BLaER1 (cell line): ENCODE measurements at regions not wholly inside any gene's neighbourhood (a gene's known extent, or its start where the extent isn't known, plus 50 kb on each side); places are given as distances from the start of the nearest gene placed in this dataset.

Experiments
- H3K27ac ChIP-seq: shearing (Covaris generic); formaldehyde crosslinking; 2 replicates; pipeline ENCODE4 v1.8.1; 2022
- H3K27me3 ChIP-seq: shearing (Covaris generic); formaldehyde crosslinking; 2 replicates; pipeline ENCODE4 v1.8.1; 2022
- H3K36me3 ChIP-seq: shearing (Covaris generic); formaldehyde crosslinking; 2 replicates; pipeline ENCODE4 v1.8.1; 2022
- H3K4me1 ChIP-seq: shearing (Covaris generic); formaldehyde crosslinking; 2 replicates; pipeline ENCODE4 v1.8.1; 2022
- H3K4me2 ChIP-seq: shearing (Covaris generic); formaldehyde crosslinking; 2 replicates; pipeline ENCODE4 v1.8.1; 2022
- H3K4me3 ChIP-seq: shearing (Covaris generic); formaldehyde crosslinking; 2 replicates; pipeline ENCODE4 v1.8.1; 2022
- H3K9ac ChIP-seq: shearing (Covaris generic); formaldehyde crosslinking; 2 replicates; pipeline ENCODE4 v1.8.1; 2022
- H3K9me3 ChIP-seq: shearing (Covaris generic); formaldehyde crosslinking; 2 replicates; pipeline ENCODE4 v1.8.1; 2022
- H4K20me1 ChIP-seq: shearing (Covaris generic); formaldehyde crosslinking; 2 replicates; pipeline ENCODE4 v1.8.1; 2022
- Cebpa-rat ChIP-seq: shearing (Covaris generic); IDR thresholded peaks from 2 replicates; pipeline ENCODE4 v1.8.1; 2022

DNA sequence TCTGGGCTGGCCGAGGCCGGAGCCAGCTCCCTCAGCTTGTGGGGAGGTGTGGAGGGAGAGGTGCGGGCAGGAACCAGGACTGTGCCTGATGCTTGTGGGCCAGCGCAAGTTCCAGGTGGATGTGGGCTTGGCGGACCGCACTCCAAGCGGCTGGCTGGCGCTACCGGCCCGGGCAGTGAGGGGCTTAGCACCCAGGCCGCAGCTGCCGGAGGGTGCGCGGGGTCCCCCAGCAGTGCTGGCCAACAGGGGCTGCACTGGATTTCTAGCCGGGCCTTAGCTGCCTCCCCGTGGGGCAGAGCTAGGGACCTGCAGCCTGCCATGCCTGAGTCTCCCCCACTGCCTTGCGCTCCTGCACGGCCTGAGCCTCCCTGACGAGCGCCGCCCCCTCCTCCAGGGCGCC lies 242.8 kb downstream of the CCSER2 start:
- peaks cover 12% of the 10 kb centered on the region for H3K9me3 ChIP-seq
- no peaks in the 10 kb centered on the region for H3K27me3 ChIP-seq
- H4K20me1 ChIP-seq, result no peaks in the 10 kb centered on the region
- no peak overlapping the region for H3K9ac ChIP-seq
- H3K36me3 ChIP-seq, result no peaks in the 10 kb centered on the region
- H3K27ac ChIP-seq, result no peak overlapping the region
- H3K4me1 ChIP-seq, result no peaks in the 10 kb centered on the region
- TF ChIP-seq Cebpa-rat, result no peak
- H3K4me3 ChIP-seq, result no peak overlapping the region
- no peak overlapping the region for H3K4me2 ChIP-seq

DNA sequence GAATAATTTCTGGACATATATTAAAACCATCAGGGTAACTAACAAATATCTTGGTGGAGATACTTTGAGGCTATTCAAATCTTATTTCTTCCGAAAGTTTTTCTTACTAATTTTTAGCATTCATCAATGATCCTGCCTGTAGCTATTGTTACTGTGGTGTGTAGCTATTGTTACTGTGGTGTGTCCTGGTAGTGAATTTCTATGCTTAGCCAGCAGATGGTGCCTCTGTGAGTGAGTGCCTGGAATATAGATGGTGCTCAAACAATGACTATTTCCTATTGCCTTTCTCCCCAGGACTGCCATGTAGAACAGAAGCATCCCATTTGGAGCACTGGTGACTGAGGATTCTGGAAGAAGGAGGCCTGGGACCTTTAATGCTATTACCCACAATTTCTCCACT lies 245.7 kb downstream of the CCSER2 start:
- Histone ChIP-seq H3K4me2 (no peak overlapping the region), H3K9ac (no peak overlapping the region), H3K9me3 (peaks cover 18% of the 10 kb centered on the region), H3K36me3 (no peaks in the 10 kb centered on the region), H4K20me1 (no peaks in the 10 kb centered on the region), H3K27ac (no peak overlapping the region), H3K4me1 (no peaks in the 10 kb centered on the region), H3K4me3 (no peak overlapping the region), H3K27me3 (no peaks in the 10 kb centered on the region)
- TF ChIP-seq Cebpa-rat, result no peak

GRCh38 chr10:84581976-84582375 lies 253.6 kb downstream of the CCSER2 start:
- no peaks in the 10 kb centered on the region for H3K27me3 ChIP-seq
- no peaks in the 10 kb centered on the region for H3K36me3 ChIP-seq
- H3K27ac ChIP-seq, result no peak overlapping the region
- no peak for TF ChIP-seq Cebpa-rat
- H3K9me3 ChIP-seq, result peaks cover 5% of the 10 kb centered on the region
- H3K4me1 ChIP-seq, result no peaks in the 10 kb centered on the region
- H4K20me1 ChIP-seq, result no peaks in the 10 kb centered on the region
- H3K4me3 ChIP-seq, result no peak overlapping the region
- no peak overlapping the region for H3K4me2 ChIP-seq
- H3K9ac ChIP-seq, result no peak overlapping the region

DNA sequence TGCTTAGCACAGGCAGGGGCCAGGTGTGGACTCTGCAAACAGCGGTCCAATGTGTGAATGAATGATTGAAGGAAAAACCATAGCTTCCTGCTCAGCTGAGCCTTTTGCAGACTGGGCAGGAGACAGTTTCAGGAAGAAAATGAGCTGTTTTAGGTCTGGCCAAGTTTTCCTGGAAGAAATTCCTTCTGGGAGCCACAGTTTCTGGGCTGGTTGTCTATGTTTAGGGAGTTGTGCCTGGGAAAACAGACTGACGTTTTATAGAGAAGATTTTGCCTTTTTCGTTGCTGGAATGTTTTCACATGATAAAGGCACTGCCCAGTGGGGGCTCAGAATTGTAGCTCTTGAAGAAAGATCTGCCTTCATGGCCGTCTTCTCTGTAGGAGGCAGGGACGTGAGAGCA lies 255.1 kb downstream of the CCSER2 start:
- no peaks in the 10 kb centered on the region for H4K20me1 ChIP-seq
- H3K4me2 ChIP-seq, result no peak overlapping the region
- no peak for TF ChIP-seq Cebpa-rat
- no peak overlapping the region for H3K4me3 ChIP-seq
- H3K4me1 ChIP-seq, result no peaks in the 10 kb centered on the region
- H3K9ac ChIP-seq, result no peak overlapping the region
- no peak overlapping the region for H3K27ac ChIP-seq
- no peaks in the 10 kb centered on the region for H3K36me3 ChIP-seq
- H3K9me3 ChIP-seq, result no peaks in the 10 kb centered on the region
- H3K27me3 ChIP-seq, result no peaks in the 10 kb centered on the region

GRCh38 chr10:84587789-84588188 lies 259.4 kb downstream of the CCSER2 start:
- no peak overlapping the region for H3K4me2 ChIP-seq
- H4K20me1 ChIP-seq, result no peaks in the 10 kb centered on the region
- H3K27me3 ChIP-seq, result no peaks in the 10 kb centered on the region
- H3K4me1 ChIP-seq, result peaks cover 22% of the 10 kb centered on the region
- no peak overlapping the region for H3K27ac ChIP-seq
- no peak overlapping the region for H3K9ac ChIP-seq
- H3K9me3 ChIP-seq, result no peaks in the 10 kb centered on the region
- TF ChIP-seq Cebpa-rat, result no peak
- H3K4me3 ChIP-seq, result no peak overlapping the region
- no peaks in the 10 kb centered on the region for H3K36me3 ChIP-seq

DNA sequence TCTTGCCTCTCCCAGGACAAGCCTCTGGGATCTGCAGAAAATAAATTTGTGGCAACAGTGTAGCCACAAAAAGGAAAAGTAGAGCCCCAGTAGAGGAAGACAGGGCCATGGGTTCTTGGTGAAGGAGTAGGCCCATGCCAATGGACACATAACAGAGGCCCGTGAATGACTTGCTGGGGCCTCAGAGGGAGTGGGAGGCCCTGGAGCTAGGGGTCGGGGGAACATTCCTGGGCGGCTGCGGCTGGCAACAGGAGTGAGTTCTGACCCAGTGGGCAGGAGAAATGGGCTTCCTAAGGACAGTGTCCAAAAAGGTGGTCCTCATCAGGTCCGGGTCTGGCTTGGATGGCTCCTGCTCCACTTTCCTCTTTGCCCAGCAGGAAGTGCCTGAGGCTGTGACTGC lies 260.0 kb downstream of the CCSER2 start:
- Histone ChIP-seq H4K20me1 (no peaks in the 10 kb centered on the region), H3K4me1 (peaks cover 22% of the 10 kb centered on the region), H3K9ac (no peak overlapping the region), H3K4me2 (no peak overlapping the region), H3K36me3 (no peaks in the 10 kb centered on the region), H3K9me3 (no peaks in the 10 kb centered on the region), H3K4me3 (no peak overlapping the region), H3K27me3 (no peaks in the 10 kb centered on the region), H3K27ac (no peak overlapping the region)
- no peak for TF ChIP-seq Cebpa-rat

DNA sequence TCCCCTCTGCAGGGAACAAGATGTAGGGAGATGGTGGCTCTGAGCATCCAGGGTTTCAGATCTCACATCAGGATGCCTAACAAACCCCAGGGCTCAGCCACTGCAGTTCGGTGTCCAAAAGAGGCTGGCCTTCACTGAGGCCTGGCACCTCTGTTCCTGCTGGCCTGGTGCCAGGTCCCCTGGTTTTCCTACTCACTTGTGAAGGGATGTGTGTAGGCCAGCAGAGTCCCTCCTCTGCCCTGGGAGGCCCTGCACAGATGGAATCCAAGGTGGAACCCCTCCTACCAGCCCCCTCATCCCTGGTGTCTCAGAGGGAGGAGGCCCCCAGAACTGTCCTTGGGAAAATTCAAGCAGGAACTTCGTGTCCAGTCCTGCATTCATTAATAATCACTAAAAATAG lies 260.6 kb downstream of the CCSER2 start:
- Histone ChIP-seq H3K27ac (no peak overlapping the region), H4K20me1 (no peaks in the 10 kb centered on the region), H3K4me3 (no peak overlapping the region), H3K4me2 (0 out of 2 replicates have a peak overlapping the region, but pooled peaks have one; percentile 63), H3K27me3 (no peaks in the 10 kb centered on the region), H3K9me3 (no peaks in the 10 kb centered on the region), H3K36me3 (no peaks in the 10 kb centered on the region), H3K4me1 (peaks cover 22% of the 10 kb centered on the region), H3K9ac (no peak overlapping the region)
- no peak for TF ChIP-seq Cebpa-rat

DNA sequence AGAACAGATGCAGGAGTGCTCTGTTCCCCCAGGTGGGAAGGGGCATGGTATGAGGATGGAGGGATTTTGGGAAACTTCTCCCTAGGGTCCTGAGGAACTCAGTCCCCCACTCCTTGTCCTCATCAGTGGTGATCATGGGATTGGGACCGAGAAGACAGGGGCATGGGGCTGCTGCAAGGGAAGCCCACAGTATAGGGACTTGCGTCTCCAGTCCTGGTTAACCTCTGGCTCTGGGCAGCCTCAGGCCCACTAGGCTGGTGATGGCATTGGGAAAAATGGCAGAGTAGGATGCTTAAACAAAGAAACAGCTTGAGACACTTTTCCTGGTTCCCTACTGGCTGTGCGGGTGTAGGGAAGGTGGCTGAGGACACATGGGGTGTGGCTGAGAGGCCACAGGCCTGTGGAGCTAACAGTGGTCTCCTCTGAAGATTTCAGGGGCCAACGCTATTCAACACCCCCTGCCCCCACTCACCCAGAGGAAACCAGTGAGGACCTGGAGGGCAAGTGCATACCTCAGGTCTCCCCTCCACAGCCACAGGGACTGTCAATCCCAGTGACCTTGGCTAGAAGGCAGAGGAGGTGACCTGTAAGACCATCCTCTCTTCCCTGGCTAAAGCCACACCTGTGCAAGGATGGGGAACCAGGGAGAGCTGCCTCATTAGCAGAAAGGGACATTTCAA lies 261.3 kb downstream of the CCSER2 start:
- Histone ChIP-seq H3K27ac (no peak overlapping the region; the same call in 1 of the 2 replicates), H3K4me3 (no peak overlapping the region), H3K4me2 (peak overlapping the region; percentile 63), H4K20me1 (no peaks in the 10 kb centered on the region), H3K9ac (no peak overlapping the region), H3K9me3 (no peaks in the 10 kb centered on the region), H3K36me3 (no peaks in the 10 kb centered on the region), H3K27me3 (no peaks in the 10 kb centered on the region), H3K4me1 (peaks cover 22% of the 10 kb centered on the region)
- no peak for TF ChIP-seq Cebpa-rat

- no peaks in the 10 kb centered on the region for H3K9me3 ChIP-seq
- H3K4me3 ChIP-seq, result no peak overlapping the region
- H3K27me3 ChIP-seq, result no peaks in the 10 kb centered on the region
- H3K4me2 ChIP-seq, result peak overlapping the region; percentile 63
- no peak overlapping the region; the same call in 1 of the 2 replicates for H3K27ac ChIP-seq
- no peak overlapping the region for H3K9ac ChIP-seq
- TF ChIP-seq Cebpa-rat, result no peak
- H3K36me3 ChIP-seq, result no peaks in the 10 kb centered on the region
- H3K4me1 ChIP-seq, result peaks cover 22% of the 10 kb centered on the region
- no peaks in the 10 kb centered on the region for H4K20me1 ChIP-seq
These were observed 262.2 kb downstream of the CCSER2 start for GRCh38 chr10:84590327-84591193.

DNA sequence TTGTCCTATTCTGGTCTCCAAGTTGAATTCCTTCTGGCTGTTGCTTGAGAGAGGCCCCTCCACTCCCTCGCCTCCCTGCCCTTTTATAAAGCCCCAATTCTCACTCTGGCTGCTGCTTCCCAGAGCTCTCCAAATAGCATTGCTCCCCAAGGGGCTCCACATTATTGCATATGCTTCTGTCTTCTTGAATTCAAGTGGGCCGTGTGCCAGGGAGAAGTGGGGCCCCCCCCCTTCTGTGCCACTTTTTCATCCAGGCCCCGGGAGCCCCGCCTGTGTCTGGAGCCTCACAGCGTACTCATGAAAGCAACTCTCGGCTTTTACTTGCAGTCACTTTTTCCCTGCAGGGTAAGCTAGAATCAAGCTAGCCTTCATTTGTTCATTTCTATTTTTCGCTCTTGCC lies 265.1 kb downstream of the CCSER2 start:
- H3K4me3 ChIP-seq, result no peak overlapping the region
- peaks cover 22% of the 10 kb centered on the region for H3K4me1 ChIP-seq
- H3K27me3 ChIP-seq, result no peaks in the 10 kb centered on the region
- H3K27ac ChIP-seq, result no peak overlapping the region
- no peak overlapping the region for H3K4me2 ChIP-seq
- peaks cover 12% of the 10 kb centered on the region for H3K9me3 ChIP-seq
- H3K9ac ChIP-seq, result no peak overlapping the region
- TF ChIP-seq Cebpa-rat, result no peak
- H3K36me3 ChIP-seq, result no peaks in the 10 kb centered on the region
- H4K20me1 ChIP-seq, result no peaks in the 10 kb centered on the region
